ENCODE measurements at regions not wholly inside any gene's neighbourhood (a gene's known extent, or its start where the extent isn't known, plus 50 kb on each side); places are given as distances from the start of the nearest gene placed in this dataset.

DNA sequence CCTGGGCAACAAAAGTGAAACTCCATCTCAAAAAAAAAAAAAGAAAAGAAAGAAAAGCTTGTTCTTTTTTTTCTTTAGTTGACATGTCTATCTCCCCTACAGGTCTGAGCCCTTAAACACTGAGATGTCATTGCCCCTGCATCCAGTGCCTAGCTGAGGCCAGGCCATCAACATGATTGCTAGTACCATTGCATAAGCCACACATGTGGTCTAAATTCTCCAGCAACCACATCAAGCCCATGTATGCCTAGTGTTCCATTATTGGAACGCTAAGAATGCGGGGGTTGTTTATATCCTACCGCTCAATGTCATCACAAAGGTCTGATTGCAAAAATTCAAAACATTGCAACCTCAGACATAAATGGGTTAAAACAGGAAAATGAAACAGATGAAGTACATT is 62.7 kb downstream of the NPTX2 start:
- no peak for DNase-seq

DNA sequence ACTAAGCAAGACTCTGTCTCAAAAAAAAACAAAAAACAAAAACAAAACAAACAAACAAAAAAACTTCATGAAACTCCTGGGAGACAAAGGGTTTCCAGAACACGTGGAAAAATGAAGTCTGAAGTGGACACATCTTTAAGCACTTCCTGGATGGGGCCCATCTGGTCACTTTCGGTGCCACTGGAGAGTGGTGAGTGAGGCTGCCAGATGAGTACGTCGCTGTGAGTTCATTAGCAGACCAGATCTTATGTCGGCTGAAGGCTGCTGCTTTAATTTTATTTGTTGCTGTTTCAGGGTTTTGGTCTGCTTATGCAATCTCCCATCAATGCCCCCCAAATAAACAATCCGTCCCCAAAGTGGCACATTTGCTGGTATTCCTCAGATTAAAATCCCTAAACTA is 64.4 kb downstream of the NPTX2 start:
- DNase-seq = no peak

DNA sequence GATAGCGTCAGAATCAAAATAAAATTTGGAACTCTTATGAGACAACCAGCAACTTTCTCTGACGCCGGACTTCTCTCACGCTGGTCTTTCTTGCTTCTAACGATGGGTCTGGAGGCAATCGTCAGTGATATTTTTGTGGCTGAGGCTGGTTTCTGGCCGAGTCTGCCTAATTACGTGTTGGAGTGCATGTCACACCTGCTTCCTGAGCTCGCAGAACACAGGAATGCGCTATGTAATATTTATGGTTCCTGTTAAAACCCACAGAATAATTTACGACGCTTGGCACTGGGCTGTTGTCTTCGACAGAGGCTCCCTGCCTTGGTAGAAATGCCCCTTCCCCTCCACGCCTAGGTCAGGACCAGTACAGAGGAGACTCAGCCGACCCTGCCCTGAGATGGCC is 64.9 kb downstream of the NPTX2 start:
- DNase-seq = no peak

DNA sequence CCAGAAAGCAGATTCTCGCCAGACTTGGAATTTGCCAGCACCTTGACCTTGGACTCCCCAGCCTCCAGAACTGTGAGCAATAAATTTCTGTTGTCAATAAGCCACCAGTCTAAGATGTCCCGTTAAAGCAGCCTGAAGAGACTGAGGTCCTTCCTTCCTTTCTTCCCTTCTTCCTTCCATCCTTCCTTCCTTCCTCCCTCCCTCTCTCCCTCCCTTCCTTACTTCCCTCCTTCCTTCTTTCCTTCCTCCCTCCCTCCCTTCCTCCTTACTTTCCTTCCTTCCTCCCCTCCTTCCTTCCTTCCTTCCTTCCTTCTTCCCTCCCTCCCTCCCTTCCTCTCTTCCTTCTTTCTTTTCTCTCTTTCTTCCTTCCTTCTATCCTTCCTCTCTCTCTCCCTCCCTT is 66.4 kb downstream of the NPTX2 start:
- DNase-seq = no peak

DNA sequence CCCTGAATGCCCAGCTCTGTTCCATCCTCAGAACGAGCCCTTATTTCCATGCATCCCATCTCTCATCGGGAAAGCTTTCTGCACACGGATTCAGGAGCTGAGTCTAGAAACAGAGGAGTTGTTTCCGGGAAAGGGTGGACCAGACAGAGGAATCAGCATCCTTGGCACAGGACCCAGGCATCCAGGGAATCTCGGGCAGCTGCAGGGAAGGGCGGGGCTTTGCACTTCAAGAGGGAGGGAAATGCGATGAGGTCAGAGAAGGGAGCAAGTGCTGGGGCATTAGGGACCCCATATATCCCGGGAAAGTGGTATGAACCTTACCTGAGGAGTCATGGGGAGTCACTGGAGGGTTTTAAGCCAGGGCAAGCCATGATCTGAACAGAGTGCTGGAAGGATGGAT is 68.5 kb downstream of the NPTX2 start:
- no peak for DNase-seq

DNA sequence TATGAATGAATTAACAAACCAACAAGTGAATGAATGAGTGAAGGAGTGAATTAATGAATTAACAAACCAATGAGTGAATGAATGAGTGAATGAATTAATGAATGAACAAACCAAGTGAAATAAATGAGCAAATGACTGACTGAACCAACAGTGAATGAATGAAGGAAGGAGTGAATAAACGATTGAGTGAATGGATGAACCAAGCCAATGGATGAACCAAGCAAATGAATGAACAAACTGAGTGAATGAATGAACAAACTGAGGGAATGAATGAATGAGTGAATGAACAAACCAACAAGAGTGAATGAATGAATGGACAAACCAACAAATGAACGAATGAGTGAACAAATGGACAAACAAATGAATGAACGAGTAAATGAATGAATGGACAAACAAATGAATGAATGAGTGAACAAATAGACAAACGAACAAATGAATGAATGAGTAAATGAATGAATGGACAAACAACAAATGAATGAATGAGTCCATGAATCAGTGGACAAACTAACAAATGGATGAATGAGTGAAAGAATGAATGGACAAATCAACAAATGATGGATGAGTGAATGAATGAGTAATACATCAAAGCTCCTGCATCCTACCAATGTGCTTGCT is 69.5 kb downstream of the NPTX2 start:
- no peak for DNase-seq

DNA sequence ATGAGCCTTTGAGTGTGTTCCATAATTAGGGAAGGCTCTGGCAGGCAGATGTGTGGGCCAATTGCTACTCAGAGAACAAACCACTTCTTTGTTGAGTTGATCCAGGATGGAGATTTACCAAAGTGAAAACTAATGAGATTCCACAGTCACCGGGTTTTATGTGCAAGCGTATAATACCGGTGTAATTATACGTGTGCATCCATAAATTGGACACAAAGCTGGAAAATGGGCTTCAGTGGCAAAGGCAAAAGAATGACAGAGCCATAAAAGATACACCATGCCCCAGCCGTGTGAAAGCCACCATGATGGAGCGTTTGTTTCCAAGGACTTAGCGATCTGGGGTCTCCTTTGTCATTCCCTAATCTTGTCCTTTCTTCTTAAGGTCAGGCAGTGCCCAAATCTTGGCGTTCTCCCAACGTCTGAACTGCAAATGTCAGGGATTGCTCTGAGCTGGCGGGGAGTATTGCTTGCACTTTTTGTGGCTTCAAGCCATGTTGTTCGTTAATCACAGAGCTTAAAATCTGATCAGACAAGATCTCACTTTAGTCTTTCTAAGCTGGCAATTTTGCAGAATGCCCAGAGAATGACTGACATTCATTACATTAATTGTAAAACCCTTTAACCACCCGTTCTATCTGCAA is 70.1 kb downstream of the NPTX2 start:
- no peak for DNase-seq

DNA sequence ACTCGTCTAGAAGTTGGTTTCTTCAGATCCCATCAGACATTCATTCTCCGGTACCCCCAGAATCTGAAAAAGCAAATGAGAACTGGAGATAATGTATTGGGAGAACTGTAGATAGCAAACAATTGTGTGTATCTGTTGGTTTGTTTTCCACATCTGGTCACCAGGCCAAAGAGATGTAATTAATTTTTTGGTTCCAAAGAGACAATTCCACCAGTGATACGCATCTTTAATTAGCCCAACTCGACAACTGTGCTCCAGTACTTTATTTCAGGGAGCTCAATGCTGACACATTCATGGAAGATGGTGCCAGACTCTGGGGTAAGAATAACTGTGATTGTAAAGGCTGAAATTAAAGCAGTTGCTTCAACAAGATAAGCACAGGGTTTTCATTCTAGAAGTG is 74.5 kb downstream of the NPTX2 start:
- DNase-seq = no peak

DNA sequence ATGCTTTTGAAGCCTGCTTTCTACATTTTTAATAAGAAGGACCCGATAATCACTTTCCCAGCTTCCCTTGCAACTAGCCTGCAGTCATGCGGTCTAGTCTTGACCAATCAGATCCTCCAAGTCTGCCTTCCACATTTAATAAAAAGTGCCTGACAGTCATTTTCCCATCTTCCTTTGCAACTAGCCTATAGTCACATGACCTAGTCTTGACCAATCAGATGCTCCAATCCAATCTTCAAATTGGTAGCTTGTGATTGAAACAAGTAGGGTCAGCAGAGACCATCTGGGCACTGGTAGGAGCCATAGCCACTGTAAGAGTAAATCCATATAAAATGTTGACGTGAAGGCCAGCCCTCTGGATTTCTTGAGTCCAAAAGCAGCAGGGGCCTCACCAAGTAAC is 80.0 kb downstream of the NPTX2 start:
- no peak for DNase-seq

DNA sequence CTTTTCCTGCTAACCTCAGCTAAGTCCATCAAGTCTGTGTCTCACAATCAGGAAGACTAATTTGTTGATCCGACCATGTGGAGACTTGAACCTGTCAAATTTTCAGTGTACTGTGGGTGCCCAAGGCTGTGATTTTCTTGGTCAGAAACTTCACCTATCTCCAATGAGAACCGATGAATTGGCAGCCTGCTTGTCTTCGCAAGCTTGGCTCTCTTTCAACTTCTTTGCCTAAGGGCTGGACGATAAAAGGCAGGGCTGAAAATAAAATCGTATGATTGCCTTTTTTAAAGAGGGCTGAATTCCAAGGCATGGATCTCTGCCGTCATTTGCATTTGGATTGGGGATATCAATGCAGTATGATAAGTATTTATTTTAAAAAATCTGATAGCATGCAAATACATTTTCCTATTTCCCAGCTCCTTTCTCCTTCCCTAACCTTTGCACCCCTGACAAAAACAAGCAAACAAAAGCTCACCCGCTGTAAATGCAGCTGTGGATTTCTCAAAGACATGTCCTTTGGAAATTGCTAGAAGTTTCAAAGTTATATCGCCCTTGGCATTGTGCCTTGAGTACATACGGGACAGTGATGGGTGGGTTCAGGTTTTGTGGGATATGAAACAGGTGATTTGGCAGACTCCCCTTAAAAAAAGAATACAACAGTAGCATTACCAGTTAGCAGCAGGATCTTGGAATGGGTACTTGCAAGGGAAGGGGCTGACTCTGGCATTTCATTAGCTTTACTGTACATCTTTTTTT is 80.6 kb downstream of the NPTX2 start:
- no peak for DNase-seq

DNA sequence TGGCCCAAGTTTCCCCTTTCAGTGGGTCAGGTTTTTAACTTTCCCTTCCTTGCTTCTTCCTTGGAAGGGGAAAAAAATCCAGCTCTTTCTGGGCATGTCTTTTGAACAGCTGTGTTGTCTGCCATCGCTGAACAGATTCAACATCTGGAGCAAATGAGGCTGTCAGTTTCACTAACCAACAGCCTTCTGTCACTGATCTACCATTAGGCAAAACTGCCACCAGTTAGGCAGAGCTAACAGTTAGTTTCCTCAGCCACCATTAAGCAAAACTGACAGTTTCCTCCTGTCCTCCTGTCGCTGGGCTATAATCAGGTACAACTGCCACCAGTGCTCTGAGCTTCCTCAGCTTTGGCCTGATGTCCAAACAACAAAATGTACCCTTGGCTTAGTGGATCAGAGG is 81.9 kb downstream of the NPTX2 start:
- no peak for DNase-seq

DNA sequence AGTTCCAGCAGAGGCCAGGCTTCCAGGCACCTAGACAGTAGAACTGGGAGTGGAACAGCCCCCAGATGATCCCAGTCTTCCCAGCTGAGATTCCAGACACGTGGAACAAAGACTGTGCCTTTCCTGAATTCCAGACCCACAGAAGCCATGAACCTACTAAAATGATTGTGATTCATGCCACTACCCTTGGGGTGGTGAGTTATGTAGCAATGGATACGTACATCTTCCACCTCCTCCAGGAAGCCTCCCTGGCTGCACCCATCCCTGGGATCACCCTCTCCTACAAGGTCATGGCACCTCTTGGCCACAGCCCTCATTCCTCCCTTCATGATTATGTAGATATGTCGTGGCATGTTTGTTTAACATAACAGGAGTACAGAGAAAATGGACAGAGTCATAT is 83.4 kb downstream of the NPTX2 start:
- no peak for DNase-seq

DNA sequence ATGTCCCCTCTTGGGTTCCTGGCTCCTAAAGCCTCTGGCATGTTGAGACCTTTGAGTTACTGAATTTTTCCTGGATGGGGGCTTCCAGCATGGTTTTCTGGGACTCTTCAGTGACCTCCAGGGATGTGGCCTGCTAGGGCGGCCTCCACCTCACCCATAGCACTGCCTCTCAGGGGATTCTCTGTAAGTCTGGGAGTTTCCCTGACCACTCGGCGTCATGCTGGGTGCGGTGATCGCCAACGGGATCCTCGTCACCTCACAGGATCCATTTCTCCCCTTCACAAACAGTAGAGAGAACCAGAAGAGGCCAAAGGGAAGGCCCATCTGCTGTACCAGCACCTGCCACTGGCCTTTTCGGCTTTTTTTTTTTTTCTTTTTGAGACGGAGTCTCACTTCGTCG is 84.3 kb downstream of the NPTX2 start:
- DNase-seq = no peak

DNA sequence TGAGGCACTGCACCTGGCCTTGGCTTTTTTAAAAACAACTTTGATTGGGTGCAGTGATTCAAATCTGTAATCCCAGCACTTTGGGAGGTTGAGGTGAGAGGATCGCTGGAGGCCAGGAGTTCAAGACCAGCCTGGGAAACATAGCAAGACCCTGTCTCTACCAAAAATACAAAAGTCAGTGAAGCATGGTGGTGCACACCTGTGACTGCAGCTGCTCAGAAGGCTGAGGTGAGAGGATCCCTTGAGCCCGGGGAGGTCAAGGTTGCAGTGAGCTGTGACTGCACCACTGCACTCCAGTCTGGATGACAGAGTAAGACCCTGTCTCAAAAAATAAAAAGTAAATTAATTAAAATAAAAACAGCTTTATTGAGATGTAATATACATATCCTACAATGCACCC is 84.9 kb downstream of the NPTX2 start:
- DNase-seq = no peak

DNA sequence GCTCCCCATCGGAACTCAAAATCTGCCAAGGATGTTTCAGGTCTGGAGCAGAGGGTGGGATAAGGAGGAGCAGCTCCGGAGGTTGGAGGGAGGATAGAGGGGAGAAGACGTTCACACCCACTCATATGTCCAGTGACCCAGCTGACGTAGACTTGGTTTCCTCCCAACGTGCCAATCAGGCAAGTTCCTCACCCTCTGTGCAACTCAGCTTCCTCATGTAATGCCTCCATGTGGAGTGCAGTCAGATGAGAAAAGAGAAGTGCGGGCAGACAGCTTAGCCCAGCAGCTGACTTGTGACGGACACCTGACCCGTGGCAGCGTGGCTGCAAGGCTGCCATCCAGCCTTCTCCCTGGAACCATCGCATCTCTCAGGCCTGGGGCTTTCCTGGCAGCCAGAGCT is 86.8 kb downstream of the NPTX2 start:
- DNase-seq = no peak

DNA sequence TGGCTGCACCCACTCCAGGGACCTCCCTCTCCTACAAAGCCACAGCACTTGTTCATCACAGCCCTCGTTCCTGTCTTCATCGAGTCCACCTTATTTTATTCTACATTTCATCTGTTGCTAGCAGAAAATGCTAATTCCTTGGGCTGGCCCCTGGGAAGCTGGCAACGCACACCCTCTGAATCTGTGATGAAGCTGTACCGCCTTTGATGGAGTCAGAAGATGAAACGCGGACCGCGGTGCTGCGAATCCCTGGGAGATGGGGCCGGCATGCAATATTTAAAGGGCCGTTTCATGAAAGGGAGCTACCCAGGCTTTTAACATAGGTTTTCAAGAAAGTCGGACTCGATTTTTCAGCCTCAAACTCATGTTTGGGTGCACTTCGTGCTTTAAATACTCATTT is 88.5 kb downstream of the NPTX2 start:
- no peak for DNase-seq

DNA sequence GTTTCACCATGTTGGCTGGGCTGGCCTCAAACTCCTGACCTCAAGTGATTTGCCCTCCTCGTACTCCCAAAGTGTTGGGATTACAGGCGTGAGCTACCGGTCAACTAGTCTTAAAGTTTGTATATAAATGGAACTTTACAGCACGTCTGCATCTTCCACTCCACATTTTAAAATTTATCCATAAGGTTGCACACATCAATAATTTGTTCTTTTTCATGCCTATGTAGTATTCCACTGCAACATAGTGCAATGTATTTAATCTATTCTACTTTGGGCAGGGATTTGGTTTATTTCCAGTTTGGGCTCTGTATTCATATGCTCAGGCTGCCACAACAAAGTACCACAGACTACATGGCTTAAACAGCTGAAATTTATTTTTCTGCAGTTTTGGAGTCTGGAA is 90.0 kb downstream of the NPTX2 start:
- no peak for DNase-seq

DNA sequence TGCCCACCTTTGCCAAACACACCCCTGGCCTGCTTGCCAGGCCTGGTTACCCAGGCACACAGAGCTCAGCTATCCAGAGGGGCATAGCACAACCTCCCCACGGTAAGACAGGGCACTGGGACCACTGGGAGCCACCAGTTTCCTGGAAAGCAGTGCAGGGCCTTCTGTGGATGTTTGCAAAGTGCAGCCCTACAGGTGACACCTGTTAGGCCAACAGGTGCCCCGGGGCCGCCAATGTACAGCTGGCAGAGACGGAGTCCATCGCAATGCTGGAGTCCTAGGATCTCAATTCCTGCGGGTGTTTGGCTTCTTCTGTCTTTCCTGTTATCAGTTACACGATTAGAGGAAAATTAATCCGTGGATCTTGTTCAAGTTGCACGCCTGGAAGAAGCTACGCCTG is 94.9 kb downstream of the NPTX2 start:
- no peak for DNase-seq

DNA sequence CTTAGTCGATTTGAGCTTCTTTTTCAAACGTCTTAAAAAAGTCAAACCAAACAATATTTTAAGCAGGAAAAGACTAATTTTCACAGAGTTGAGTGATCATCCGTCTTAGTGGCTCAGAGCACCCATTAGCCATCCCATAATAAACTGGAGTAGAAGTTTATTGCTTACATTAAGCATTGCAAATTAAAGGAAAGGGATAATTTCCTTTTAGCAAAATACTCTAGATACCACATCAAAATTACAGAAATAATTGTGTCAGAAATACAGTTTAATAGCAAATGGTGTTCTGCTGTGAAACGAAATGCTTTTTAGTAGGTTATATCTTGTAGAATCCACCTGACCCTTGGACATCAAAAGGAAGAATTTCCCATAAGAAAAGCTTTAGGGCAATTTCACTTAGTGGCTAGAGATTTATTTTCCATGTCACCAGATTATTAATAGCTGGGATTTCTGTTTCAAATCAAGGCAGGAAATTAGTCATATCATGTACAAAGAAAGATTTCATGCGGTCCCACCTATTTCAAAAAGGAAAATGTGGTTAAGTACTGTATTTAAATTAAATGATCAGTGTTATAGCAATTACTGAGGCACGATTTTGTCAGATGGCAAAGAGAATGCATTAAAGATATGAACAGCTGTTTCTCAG is 96.2 kb downstream of the NPTX2 start:
- no peak for DNase-seq

DNA sequence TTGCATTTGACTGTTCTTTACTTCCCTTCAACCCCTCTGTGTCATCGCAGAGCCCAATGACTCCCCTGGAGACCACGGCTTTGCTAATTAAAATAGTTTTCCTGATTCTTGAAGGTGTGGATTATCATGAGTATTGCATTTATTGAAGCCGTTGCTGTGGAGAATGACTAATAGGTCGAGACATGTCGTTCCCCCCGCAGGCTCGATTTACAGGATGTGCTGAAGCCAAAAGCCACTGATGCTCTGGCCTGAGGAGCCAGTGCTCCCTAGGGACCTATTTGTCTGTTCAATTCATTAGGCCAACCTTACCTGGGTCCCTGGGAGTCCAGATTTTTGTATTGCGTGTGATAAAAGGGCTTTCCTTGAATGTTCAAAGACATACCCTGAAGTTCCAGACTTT is 102.3 kb downstream of the NPTX2 start:
- DNase-seq = no peak

DNA sequence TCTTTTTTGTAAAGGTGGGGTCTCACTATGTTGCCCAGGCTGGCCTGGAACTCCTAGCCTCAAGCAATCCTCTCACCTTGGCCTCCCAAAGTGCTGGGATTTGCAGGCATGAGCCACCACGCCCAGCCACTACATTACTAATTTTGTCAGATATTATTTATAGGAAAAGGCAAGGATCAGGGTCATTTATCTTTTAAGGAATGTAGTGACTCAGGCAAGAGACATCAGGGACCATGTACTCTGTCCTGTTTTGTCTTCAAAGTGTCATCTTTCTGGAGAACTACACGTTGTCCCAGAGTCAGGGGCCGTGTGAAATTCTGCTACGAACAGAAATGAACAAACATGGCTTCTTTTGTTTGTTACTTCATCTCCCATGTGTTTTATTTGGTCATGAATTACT is 105.3 kb downstream of the NPTX2 start:
- no peak for DNase-seq

DNA sequence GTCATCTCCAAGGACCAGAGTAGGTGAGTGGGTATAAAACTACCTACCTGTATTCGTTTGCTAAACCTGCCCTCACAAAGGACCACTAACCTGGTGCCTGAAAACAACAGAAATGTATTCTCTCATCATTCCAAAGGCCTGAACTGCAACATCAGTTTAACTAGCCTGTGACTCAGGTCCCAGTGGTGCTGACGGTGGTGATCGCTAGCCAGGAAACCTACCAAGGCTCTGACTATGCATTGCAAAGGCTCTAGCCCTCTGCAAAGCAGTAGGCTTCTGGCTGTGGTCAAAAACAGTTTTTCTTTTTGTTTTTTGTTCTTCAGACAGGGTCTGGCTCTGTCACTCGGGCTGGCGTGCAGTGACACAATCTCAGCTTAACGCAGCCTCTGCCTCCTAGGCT is 107.5 kb downstream of the NPTX2 start:
- no peak for DNase-seq

DNA sequence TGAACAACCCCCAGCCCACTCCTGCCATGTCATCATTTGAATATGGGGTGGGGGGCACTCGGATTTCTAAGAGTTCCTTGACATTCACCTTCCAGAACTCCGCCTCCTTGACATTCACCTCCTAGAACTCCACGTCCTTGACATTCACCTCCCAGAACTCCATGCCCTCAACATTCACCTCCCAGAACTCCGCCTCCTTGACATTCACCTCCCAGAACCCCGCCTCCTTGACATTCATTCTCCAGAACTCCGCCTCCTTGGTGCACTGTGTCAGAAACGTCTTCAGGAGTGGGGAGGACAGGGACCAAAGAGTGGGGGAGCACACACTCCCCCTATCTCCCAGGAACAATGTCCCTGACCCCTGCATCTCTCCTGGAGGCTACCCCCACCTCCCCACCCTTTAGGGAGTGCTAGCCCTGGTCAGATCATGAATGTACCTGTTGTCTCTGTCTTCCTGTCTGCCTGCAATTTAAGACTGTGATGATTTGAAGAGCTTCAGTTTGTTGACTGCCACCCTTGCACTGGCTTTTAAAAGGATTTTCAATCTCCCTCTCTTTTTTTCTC is 110.1 kb downstream of the NPTX2 start:
- no peak for DNase-seq

DNA sequence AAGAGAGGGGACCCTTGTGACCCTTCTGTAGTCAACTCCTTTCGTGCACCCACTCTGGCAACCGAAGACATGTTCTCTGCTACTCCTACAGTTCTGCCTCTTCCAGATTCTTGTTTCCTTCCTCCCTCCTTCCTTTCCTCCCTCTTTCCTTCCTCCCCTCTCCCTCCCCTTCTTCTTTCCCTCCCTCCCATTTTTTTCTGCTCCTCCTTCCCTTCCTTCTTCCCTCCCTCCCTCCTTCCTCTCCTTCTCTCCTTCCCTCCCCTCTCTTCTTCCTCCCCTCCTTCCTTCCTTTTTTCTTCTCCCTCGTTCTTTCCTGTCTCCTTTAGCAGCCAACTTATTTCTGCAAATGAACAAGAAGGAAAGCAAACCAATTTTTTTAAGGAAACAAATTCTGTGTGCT is 111.5 kb downstream of the NPTX2 start:
- DNase-seq = no peak
